Breast epithelium (tissue), 4 donors: ENCODE measurements at regions not wholly inside any gene's neighbourhood (a gene's known extent, or its start where the extent isn't known, plus 50 kb on each side); places are given as distances from the start of the nearest gene placed in this dataset.

Experiments
- DNase-seq, 2 donors: peaks; one replicate each; pipeline ENCODE4 v3.0.0-alpha.2; 2019; ENCODE audit warnings: low spot score in 2 of 2
- H3K27ac ChIP-seq, 2 donors: fragments of 200-600 bp; sonication (generic) in 1 of 2; one replicate each; pipeline ENCODE4 v1.5.1; 2016 to 2019; ENCODE audit warnings: mild to moderate bottlenecking in 1 of 2
- H3K27me3 ChIP-seq, 2 donors: fragments of 200-600 bp; sonication (generic) in 1 of 2; one replicate each; pipeline versions ENCODE4 v1.5.1 to v1.6.0; 2017 to 2019; ENCODE audit warnings: control low read depth in 1 of 2, mild to moderate bottlenecking in 1 of 2
- H3K36me3 ChIP-seq: fragments of 200-600 bp; one replicate; pipeline ENCODE4 v1.5.1; 2019
- H3K4me1 ChIP-seq, 2 donors: fragments of 200-600 bp; sonication (generic); one replicate each; pipeline ENCODE4 v1.5.1; 2016 to 2019; ENCODE audit warnings: control low read depth in 1 of 2
- H3K4me3 ChIP-seq, 3 donors: fragments of 200-600 bp; sonication (generic); 1 replicate in 2 of 3; 2 replicates in 1 of 3; pipeline ENCODE4 v1.5.1; 2016 to 2019; ENCODE audit warnings: mild to moderate bottlenecking in 3 of 3, moderate library complexity in 2 of 3
- H3K9me3 ChIP-seq, 2 donors: fragments of 200-600 bp; sonication (generic) in 1 of 2; one replicate each; pipeline ENCODE4 v1.5.1; 2016 to 2019; ENCODE audit warnings: control low read depth in 1 of 2
- CTCF ChIP-seq, 3 donors: fragments of 450-650 bp; IDR thresholded peaks; one replicate each; pipeline ENCODE4 v1.5.1; 2016 to 2017; ENCODE audit warnings: antibody characterized with exemption in 3 of 3, mild to moderate bottlenecking in 3 of 3, moderate library complexity in 3 of 3
- POLR2A ChIP-seq: fragments of 450-650 bp; IDR thresholded peaks from one replicate; pipeline ENCODE4 v1.6.1; 2016; ENCODE audit warnings: antibody characterized with exemption, mild to moderate bottlenecking, moderate library complexity
- POLR2AphosphoS5 ChIP-seq, 3 donors: sonication (generic); formaldehyde crosslinking; IDR thresholded peaks; one replicate each; pipeline ENCODE4 v1.6.1; 2017; ENCODE audit warnings: antibody characterized with exemption in 3 of 3
- intact Hi-C: fragments of 100-400 bp; cut with DNase I; formaldehyde crosslinking; loops from one replicate; pipeline ENCODE4 v1.15.1; 2023; ENCODE audit warnings: low total_unique reads

GRCh38 chr13:32955881-32956594, 60.2 kb upstream of the KL start:
- Histone ChIP-seq H3K36me3 (no peaks in the 10 kb centered on the region), H3K27ac (no peak overlapping the region), H3K27me3 (no peaks in the 10 kb centered on the region), H3K4me1 (no peaks in the 10 kb centered on the region), H3K4me3 (no peak overlapping the region), H3K9me3 (no peaks in the 10 kb centered on the region)
- TF ChIP-seq CTCF (IDR thresholded peaks at IDR 0.05), result no peak
- no peak for TF ChIP-seq POLR2AphosphoS5 (IDR thresholded peaks at IDR 0.05)
- TF ChIP-seq POLR2A, result no peak
- intact Hi-C loops, result no loop called here
- DNase-seq, result no peak

- Histone ChIP-seq H3K27ac (no peak overlapping the region), H3K4me3 (no peak overlapping the region), H3K27me3 (no peaks in the 10 kb centered on the region), H3K4me1 (no peaks in the 10 kb centered on the region), H3K36me3 (no peaks in the 10 kb centered on the region), H3K9me3 (no peaks in the 10 kb centered on the region)
- no peak for TF ChIP-seq POLR2A
- no peak for TF ChIP-seq POLR2AphosphoS5 (IDR thresholded peaks at IDR 0.05)
- no peak for TF ChIP-seq CTCF (IDR thresholded peaks at IDR 0.05)
- intact Hi-C loops, result no loop called here
- DNase-seq, result no peak
Measured at GRCh38 chr13:32956595-32956933, 59.7 kb upstream of the KL start.

- Histone ChIP-seq H3K4me1 (no peaks in the 10 kb centered on the region), H3K4me3 (no peak overlapping the region), H3K27me3 (no peaks in the 10 kb centered on the region), H3K27ac (no peak overlapping the region), H3K9me3 (no peaks in the 10 kb centered on the region), H3K36me3 (no peaks in the 10 kb centered on the region)
- intact Hi-C loops, result no loop called here
- DNase-seq, result no peak
- TF ChIP-seq POLR2AphosphoS5 (IDR thresholded peaks at IDR 0.05) (no peak), CTCF (IDR thresholded peaks at IDR 0.05) (no peak), POLR2A (no peak)
Measured at GRCh38 chr13:32960626-32961025, 55.6 kb upstream of the KL start.

GRCh38 chr13:32961724-32962123, 54.5 kb upstream of the KL start:
- intact Hi-C loops, result no loop called here
- Histone ChIP-seq H3K27ac (no peak overlapping the region), H3K4me3 (no peak overlapping the region), H3K4me1 (no peaks in the 10 kb centered on the region), H3K36me3 (no peaks in the 10 kb centered on the region), H3K27me3 (no peaks in the 10 kb centered on the region), H3K9me3 (no peaks in the 10 kb centered on the region)
- DNase-seq, result no peak
- TF ChIP-seq CTCF (IDR thresholded peaks at IDR 0.05), result no peak
- TF ChIP-seq POLR2AphosphoS5 (IDR thresholded peaks at IDR 0.05), result no peak
- TF ChIP-seq POLR2A, result no peak

GRCh38 chr13:32962342-32962741, 53.9 kb upstream of the KL start:
- no peaks in the 10 kb centered on the region for H3K36me3 ChIP-seq
- H3K4me1 ChIP-seq, result no peaks in the 10 kb centered on the region
- no peak overlapping the region for H3K27ac ChIP-seq
- TF ChIP-seq POLR2AphosphoS5 (IDR thresholded peaks at IDR 0.05) (no peak), POLR2A (no peak), CTCF (IDR thresholded peaks at IDR 0.05) (no peak)
- H3K4me3 ChIP-seq, result no peak overlapping the region
- H3K27me3 ChIP-seq, result no peaks in the 10 kb centered on the region
- DNase-seq, result no peak
- intact Hi-C loops, result no loop called here
- H3K9me3 ChIP-seq, result no peaks in the 10 kb centered on the region
